ENCODE measurements at regions not wholly inside any gene's neighbourhood (a gene's known extent, or its start where the extent isn't known, plus 50 kb on each side); places are given as distances from the start of the nearest gene placed in this dataset.

GRCh38 chr6:56761651-56762050, 119.0 kb upstream of the DST start:
- no peak for TF ChIP-seq CTCF (IDR thresholded peaks at IDR 0.05; ENCODE audit: poor library complexity)
- TF ChIP-seq EZH2 (IDR thresholded peaks at IDR 0.05; ENCODE audit: borderline replicate concordance) = no peak
